Right lobe of liver (tissue), 6 donors: ENCODE measurements at regions not wholly inside any gene's neighbourhood (a gene's known extent, or its start where the extent isn't known, plus 50 kb on each side); places are given as distances from the start of the nearest gene placed in this dataset.

Source experiments
- ATAC-seq, 4 donors: fragments of 200-7000 bp; cut with Tn5 transposase; one replicate each; pipeline ENCODE4 v1.9.1; 2020; ENCODE audit warnings: mild to moderate bottlenecking in 4 of 4, moderate library complexity in 4 of 4
- DNase-seq, 3 donors: peaks; one replicate each; pipeline ENCODE4 v3.0.0-alpha.2; 2020
- H3K27ac ChIP-seq, 3 donors: fragments of 200-600 bp; one replicate each; pipeline ENCODE4 v1.8.0; 2022
- H3K27me3 ChIP-seq, 2 donors: fragments of 200-600 bp; one replicate each; pipeline ENCODE4 v1.8.0; 2022
- H3K36me3 ChIP-seq, 4 donors: fragments of 200-600 bp; sonication (generic) in 1 of 4; one replicate each; pipeline versions ENCODE4 v1.5.1 to v1.8.0; 2017 to 2022; ENCODE audit warnings: control low read depth in 1 of 4
- H3K4me1 ChIP-seq, 4 donors: fragments of 200-600 bp; sonication (generic) in 1 of 4; one replicate each; pipeline versions ENCODE4 v1.5.1 to v1.8.0; 2017 to 2022; ENCODE audit warnings: control low read depth in 1 of 4
- H3K4me3 ChIP-seq, 3 donors: fragments of 200-600 bp; one replicate each; pipeline ENCODE4 v1.8.0; 2022
- H3K9me3 ChIP-seq, 4 donors: fragments of 200-600 bp; sonication (generic) in 1 of 4; one replicate each; pipeline versions ENCODE4 v1.5.1 to v1.8.0; 2017 to 2022; ENCODE audit warnings: control low read depth in 1 of 4
- CTCF ChIP-seq, 4 donors: fragments of 200-600 bp in 3 of 4; fragments of 450-650 bp in 1 of 4; IDR thresholded peaks; one replicate each; pipeline versions ENCODE4 v1.5.1 to v1.8.0; 2016 to 2022; ENCODE audit warnings: antibody characterized with exemption in 4 of 4, mild to moderate bottlenecking in 2 of 4
- POLR2A ChIP-seq: fragments of 450-650 bp; IDR thresholded peaks from one replicate; pipeline ENCODE4 v1.6.1; 2017; ENCODE audit warnings: antibody characterized with exemption, mild to moderate bottlenecking
- WGBS: methylation state at CpG from one replicate; pipeline ENCODE4 v1.1.6; 2018; ENCODE audit warnings: low coverage, low lambda C conversion rate; ENCODE audit not compliant: insufficient coverage; ENCODE audit errors: missing lambda C conversion rate; 5-methylcytosine and 5-hydroxymethylcytosine counted together
- intact Hi-C, 2 donors: fragments of 100-400 bp; cut with DNase I; formaldehyde crosslinking; loops; one replicate each; pipeline versions ENCODE4 v1.11.2 to v1.14.1; 2022
- donor health status: DM: no; HTN: yes; CAD: no.
- donor health status: DM: no; HTN: no; CAD: no.
- donor health status: DM: no; HTN: no; CAD: no.
- donor health status: DM: no; HTN: yes; CAD: no.
- donor health status: DM: no; HTN: yes; CAD: no.

- Histone ChIP-seq H3K4me1 (no peaks in the 10 kb centered on the region), H3K36me3 (no peaks in the 10 kb centered on the region), H3K27ac (no peak overlapping the region), H3K9me3 (no peaks in the 10 kb centered on the region), H3K4me3 (no peak overlapping the region), H3K27me3 (no peaks in the 10 kb centered on the region)
- intact Hi-C loops: no loop called here
- ATAC-seq (no peak), DNase-seq (no peak)
- TF ChIP-seq POLR2A: no peak
- no peak for TF ChIP-seq CTCF (IDR thresholded peaks at IDR 0.05)
Observed at GRCh38 chr4:19793831-19794230, 457.9 kb upstream of the SLIT2 start.

GRCh38 chr4:19791422-19792123 is 460.1 kb upstream of the SLIT2 start:
- WGBS: 49% methylated on average over 5 of the region's 5 CpGs

GRCh38 chr4:19786616-19787015 is 465.1 kb upstream of the SLIT2 start:
- WGBS: 29% methylated on average over 1 of the region's 1 CpG
- TF ChIP-seq POLR2A (no peak), CTCF (IDR thresholded peaks at IDR 0.05) (no peak)
- intact Hi-C loops: no loop called here
- no peaks in the 10 kb centered on the region for H3K4me1 ChIP-seq
- H3K27me3 ChIP-seq: no peaks in the 10 kb centered on the region
- no peaks in the 10 kb centered on the region for H3K9me3 ChIP-seq
- no peaks in the 10 kb centered on the region for H3K36me3 ChIP-seq
- ATAC-seq: no peak
- no peak for DNase-seq
- no peak overlapping the region for H3K27ac ChIP-seq
- no peak overlapping the region for H3K4me3 ChIP-seq

More at GRCh38 chr4:19791422-19792123, 460.1 kb upstream of the SLIT2 start:
- no peaks in the 10 kb centered on the region for H3K4me1 ChIP-seq
- H3K27ac ChIP-seq: no peak overlapping the region
- H3K27me3 ChIP-seq: no peaks in the 10 kb centered on the region
- ATAC-seq (no peak), DNase-seq (no peak)
- H3K9me3 ChIP-seq: no peaks in the 10 kb centered on the region
- H3K36me3 ChIP-seq: no peaks in the 10 kb centered on the region
- TF ChIP-seq CTCF (IDR thresholded peaks at IDR 0.05) (no peak), POLR2A (no peak)
- H3K4me3 ChIP-seq: no peak overlapping the region
- intact Hi-C loops: no loop called here

GRCh38 chr4:19783667-19784223 is 468.0 kb upstream of the SLIT2 start:
- no peaks in the 10 kb centered on the region for H3K9me3 ChIP-seq
- no peaks in the 10 kb centered on the region for H3K36me3 ChIP-seq
- H3K27me3 ChIP-seq: no peaks in the 10 kb centered on the region
- DNase-seq (no peak), ATAC-seq (no peak)
- no peak overlapping the region for H3K27ac ChIP-seq
- H3K4me1 ChIP-seq: no peaks in the 10 kb centered on the region
- no peak overlapping the region for H3K4me3 ChIP-seq
- TF ChIP-seq POLR2A (no peak), CTCF (IDR thresholded peaks at IDR 0.05) (no peak)
- WGBS: 43% methylated on average over 2 of the region's 4 CpGs
- intact Hi-C loops: no loop called here
